H1 (cell line): ENCODE measurements at regions not wholly inside any gene's neighbourhood (a gene's known extent, or its start where the extent isn't known, plus 50 kb on each side); places are given as distances from the start of the nearest gene placed in this dataset.

ENCODE experiments used
- BRCA1 ChIP-seq: IDR thresholded peaks from 2 replicates; pipeline ENCODE4 v1.6.1; 2012; ENCODE audit warnings: low read depth, low read length, improper control_type of control experiment
- CEBPB ChIP-seq: IDR thresholded peaks from 2 replicates; pipeline ENCODE4 v1.6.1; 2012; ENCODE audit warnings: low read depth, low read length
- CHD1 ChIP-seq: IDR thresholded peaks from 2 replicates; pipeline ENCODE4 v1.6.1; 2012; ENCODE audit warnings: low read depth, low read length, improper control_type of control experiment
- EZH2 ChIP-seq: fragments of 200-600 bp; sonication (generic); IDR thresholded peaks from 2 replicates; pipeline ENCODE4 v1.7.1; 2012; ENCODE audit warnings: low read depth, mild to moderate bottlenecking, moderate library complexity, low read length, inconsistent platforms; ENCODE audit not compliant: severe bottlenecking
- PHF8 ChIP-seq: fragments of 200-600 bp; sonication (generic); conservative IDR thresholded peaks from 2 replicates; pipeline ENCODE4 v1.7.1; 2012; ENCODE audit warnings: low read depth, mild to moderate bottlenecking, inconsistent platforms, low read length, moderate library complexity
- POLR2A ChIP-seq, 2 experiments: IDR thresholded peaks; 1 replicate in 1 of 2; 2 replicates in 1 of 2; pipeline ENCODE4 v1.6.1; 2011; ENCODE audit warnings: low read depth in 2 of 2, low read length in 2 of 2, mild to moderate bottlenecking in 2 of 2; ENCODE audit errors: control extremely low read depth in 1 of 2
- RFX5 ChIP-seq: IDR thresholded peaks from 2 replicates; pipeline ENCODE4 v1.6.1; 2011; ENCODE audit warnings: low read depth, low read length, improper control_type of control experiment, borderline replicate concordance
- RNF2 ChIP-seq: fragments of 200-900, 300-1000 bp; sonication (generic); IDR thresholded peaks from 2 replicates; pipeline ENCODE4 v1.7.1; 2016; ENCODE audit warnings: borderline replicate concordance, low read depth, mild to moderate bottlenecking, antibody characterized with exemption, low read length; ENCODE audit not compliant: poor library complexity, severe bottlenecking; ENCODE audit errors: missing control alignments
- SP1 ChIP-seq: IDR thresholded peaks from 2 replicates; pipeline ENCODE4 v1.6.1; 2011; ENCODE audit warnings: low read depth, low read length
- TBP ChIP-seq: IDR thresholded peaks from 2 replicates; pipeline ENCODE4 v1.6.1; 2011; ENCODE audit warnings: low read depth, low read length, improper control_type of control experiment

GRCh38 chr13:70336866-70337265 is 228.6 kb upstream of the KLHL1 start (continued):
- TF ChIP-seq RFX5 (no peak), TBP (no peak), EZH2 (no peak), BRCA1 (no peak), CEBPB (no peak), CHD1 (no peak), RNF2 (no peak), PHF8 (no peak), POLR2A (IDR thresholded peaks at IDR 0.05; ENCODE audit: control extremely low read depth in 1 of 2, low read depth in 2 of 2, low read length in 2 of 2) (no peak), SP1 (no peak)
